ENCODE measurements at regions not wholly inside any gene's neighbourhood (a gene's known extent, or its start where the extent isn't known, plus 50 kb on each side); places are given as distances from the start of the nearest gene placed in this dataset.

DNA sequence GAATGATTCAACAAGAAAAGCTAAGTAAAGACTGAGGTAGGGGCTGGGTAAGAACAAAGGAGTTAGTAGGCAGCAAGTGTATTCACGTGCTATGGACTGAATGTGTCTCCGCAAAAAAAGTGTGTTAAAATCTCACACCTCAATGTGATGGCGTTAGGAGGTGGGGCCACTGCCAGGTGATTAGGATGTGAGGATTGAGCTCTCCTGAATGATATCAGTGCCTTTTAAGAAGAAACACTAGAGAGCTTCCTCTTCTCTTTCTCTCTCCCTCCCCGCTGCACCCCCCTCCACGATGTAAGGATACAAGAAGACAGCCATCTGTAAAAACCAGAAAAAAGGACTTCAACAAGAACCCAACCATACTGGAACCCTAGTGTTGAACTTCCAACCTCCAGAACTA, 396.1 kb upstream of the PLXNA2 start:
- no peaks in the 10 kb centered on the region for H3K4me1 ChIP-seq
- H3K36me3 ChIP-seq = no peaks in the 10 kb centered on the region
- no peak overlapping the region for H3K27ac ChIP-seq
- no peak overlapping the region for H3K4me3 ChIP-seq
- TF ChIP-seq POLR2A (IDR thresholded peaks at IDR 0.05) = no peak
- TF ChIP-seq, protein P1, sequence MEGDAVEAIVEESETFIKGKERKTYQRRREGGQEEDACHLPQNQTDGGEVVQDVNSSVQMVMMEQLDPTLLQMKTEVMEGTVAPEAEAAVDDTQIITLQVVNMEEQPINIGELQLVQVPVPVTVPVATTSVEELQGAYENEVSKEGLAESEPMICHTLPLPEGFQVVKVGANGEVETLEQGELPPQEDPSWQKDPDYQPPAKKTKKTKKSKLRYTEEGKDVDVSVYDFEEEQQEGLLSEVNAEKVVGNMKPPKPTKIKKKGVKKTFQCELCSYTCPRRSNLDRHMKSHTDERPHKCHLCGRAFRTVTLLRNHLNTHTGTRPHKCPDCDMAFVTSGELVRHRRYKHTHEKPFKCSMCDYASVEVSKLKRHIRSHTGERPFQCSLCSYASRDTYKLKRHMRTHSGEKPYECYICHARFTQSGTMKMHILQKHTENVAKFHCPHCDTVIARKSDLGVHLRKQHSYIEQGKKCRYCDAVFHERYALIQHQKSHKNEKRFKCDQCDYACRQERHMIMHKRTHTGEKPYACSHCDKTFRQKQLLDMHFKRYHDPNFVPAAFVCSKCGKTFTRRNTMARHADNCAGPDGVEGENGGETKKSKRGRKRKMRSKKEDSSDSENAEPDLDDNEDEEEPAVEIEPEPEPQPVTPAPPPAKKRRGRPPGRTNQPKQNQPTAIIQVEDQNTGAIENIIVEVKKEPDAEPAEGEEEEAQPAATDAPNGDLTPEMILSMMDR (IDR thresholded peaks at IDR 0.05) = no peak
- TF ChIP-seq POLR2AphosphoS5 (IDR thresholded peaks at IDR 0.05; ENCODE audit: insufficient read depth in 1 of 2, low read depth in 1 of 2) = no peak
- intact Hi-C loops (cut with DNase I) = no loop called here
- H3K27me3 ChIP-seq = no peaks in the 10 kb centered on the region
- no peak for DNase-seq (ENCODE audit: extremely low spot score in 2 of 2)
- H3K9me3 ChIP-seq = no peaks in the 10 kb centered on the region

DNA sequence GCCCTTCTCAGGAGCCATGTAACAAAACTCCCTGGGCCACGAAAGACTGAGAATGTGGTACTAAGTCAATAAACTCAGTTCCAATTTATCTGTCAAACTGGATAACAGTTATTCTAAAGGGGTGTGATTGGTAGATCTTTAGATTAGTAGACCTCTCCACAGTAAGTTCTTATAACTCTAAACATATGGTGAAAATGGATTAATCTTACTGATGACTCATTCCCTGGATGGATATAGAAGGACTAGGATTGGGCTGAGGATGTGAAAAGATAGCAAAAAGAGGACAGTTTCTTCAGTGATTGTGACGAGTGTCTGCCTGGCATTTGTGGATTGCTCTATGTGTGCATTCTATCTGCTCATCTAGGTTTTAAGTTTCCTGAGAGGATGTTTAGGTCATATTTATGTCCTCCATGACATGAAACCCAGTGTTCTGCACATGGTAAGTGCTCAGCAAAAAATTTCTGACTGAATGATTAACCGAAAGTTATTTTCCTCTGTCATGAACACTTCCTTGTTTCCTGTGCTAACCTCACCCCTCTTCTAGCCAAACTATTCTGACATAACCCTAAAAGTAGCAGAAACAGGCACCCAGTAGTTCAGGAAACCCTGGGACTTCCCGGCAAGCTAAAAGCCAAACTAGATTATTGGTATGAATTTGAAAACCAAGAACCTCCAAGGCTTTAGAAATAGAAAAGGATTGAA, 397.5 kb upstream of the PLXNA2 start:
- intact Hi-C loops (cut with DNase I) = no loop called here
- Histone ChIP-seq H3K27me3 (no peaks in the 10 kb centered on the region), H3K36me3 (no peaks in the 10 kb centered on the region), H3K4me1 (no peaks in the 10 kb centered on the region), H3K4me3 (no peak overlapping the region), H3K9me3 (no peaks in the 10 kb centered on the region), H3K27ac (no peak overlapping the region)
- TF ChIP-seq, protein P1 (IDR thresholded peaks at IDR 0.05) = no peak
- TF ChIP-seq POLR2A (IDR thresholded peaks at IDR 0.05) = no peak
- no peak for TF ChIP-seq POLR2AphosphoS5 (IDR thresholded peaks at IDR 0.05; ENCODE audit: insufficient read depth in 1 of 2, low read depth in 1 of 2)
- DNase-seq (ENCODE audit: extremely low spot score in 2 of 2) = no peak

DNA sequence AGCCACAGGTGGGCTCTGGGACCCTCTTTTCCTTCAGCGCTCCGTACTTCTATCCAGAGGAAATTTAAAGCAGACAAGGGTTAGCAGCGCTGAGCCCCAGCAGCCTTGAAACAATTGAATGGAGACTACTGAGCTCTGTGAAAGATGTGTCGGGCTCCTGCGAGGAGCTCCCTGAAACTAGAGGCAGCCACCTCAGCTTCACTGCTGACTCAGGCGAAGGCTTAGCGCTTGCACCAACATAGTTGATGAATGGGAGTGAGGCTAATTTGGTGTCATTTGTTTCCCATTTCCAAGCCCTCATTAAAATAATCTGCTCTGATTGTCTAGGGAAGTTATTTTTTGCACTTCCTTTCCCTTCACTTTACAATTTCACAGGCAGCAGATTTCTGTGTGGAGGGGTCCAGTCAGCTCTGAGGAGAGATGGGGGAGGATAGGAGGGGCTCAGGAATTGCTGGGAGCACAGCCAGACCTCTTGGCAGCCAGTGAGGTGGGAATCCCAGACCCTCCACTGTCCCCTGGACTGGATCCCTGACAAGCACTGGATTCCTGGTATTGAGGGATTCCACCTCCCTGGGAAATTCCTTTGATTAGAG, 398.9 kb upstream of the PLXNA2 start:
- intact Hi-C loops (cut with DNase I) = no loop called here
- Histone ChIP-seq H3K36me3 (no peaks in the 10 kb centered on the region), H3K27me3 (no peaks in the 10 kb centered on the region), H3K4me3 (no peak overlapping the region), H3K9me3 (no peaks in the 10 kb centered on the region), H3K4me1 (no peaks in the 10 kb centered on the region), H3K27ac (no peak overlapping the region)
- TF ChIP-seq, protein P1 (IDR thresholded peaks at IDR 0.05) = no peak
- TF ChIP-seq POLR2A (IDR thresholded peaks at IDR 0.05) = no peak
- DNase-seq (ENCODE audit: extremely low spot score in 2 of 2) = peak in 1 of 2 donors; percentile 49

DNA sequence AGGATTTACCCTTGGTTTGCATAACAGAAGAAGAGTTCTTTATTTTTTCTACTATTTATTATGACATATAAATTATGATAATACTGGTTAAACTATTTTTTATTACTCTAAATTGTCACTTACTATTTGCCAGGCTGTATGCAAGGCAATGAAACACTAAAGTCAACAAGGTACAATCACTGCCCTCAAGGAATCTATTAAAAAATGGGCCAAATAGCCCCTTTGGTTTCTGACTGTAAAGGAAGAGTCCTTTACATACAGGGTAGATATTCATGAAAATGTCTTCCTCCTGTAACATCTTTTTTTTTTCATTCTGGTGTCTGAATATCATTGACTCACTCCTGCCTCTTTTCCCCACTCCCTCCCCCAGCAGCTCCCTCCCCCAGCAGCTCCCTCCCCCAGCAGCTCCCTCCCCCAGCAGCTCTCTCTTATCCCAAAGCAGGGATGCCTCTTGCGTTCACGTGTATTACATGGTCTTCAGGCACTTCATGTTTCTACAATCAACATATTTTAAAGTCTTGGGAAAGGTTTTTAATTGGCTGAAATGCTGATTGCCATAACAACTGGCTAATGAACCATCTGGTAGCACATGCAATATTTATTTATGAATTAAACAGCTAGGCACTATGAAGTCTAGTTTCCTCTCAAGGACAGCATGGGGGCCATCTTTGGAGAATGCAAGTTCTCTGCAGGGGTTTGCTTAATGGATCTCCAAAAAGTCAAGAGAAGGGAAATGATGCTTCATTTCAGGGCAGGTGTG, 400.4 kb upstream of the PLXNA2 start:
- H3K27me3 ChIP-seq = no peaks in the 10 kb centered on the region

More for the DNA sequence above, 400.4 kb upstream of the PLXNA2 start:
- Histone ChIP-seq H3K9me3 (no peaks in the 10 kb centered on the region), H3K36me3 (no peaks in the 10 kb centered on the region), H3K4me1 (no peaks in the 10 kb centered on the region), H3K4me3 (no peak overlapping the region), H3K27ac (no peak overlapping the region)
- TF ChIP-seq POLR2AphosphoS5 (IDR thresholded peaks at IDR 0.05; ENCODE audit: insufficient read depth in 1 of 2, low read depth in 1 of 2) (no peak), POLR2A (IDR thresholded peaks at IDR 0.05) (no peak)
- TF ChIP-seq, protein P1 (IDR thresholded peaks at IDR 0.05) = no peak
- intact Hi-C loops (cut with DNase I) = no loop called here
- DNase-seq (ENCODE audit: extremely low spot score in 2 of 2) = no peak
